Adrenal gland (tissue), 9 donors: ENCODE measurements at regions not wholly inside any gene's neighbourhood (a gene's known extent, or its start where the extent isn't known, plus 50 kb on each side); places are given as distances from the start of the nearest gene placed in this dataset.
"Not testable (repeated sequence)": the region's sequence is repeated elsewhere in the genome, so short reads cannot be mapped to it uniquely, and the experiment has no call there.

Experiments
- DNase-seq, 7 donors: peaks; one replicate each; pipeline ENCODE4 v3.0.0-alpha.2; 2019 to 2020
- H3K27ac ChIP-seq, 5 donors: fragments of 200-600 bp; sonication (generic) in 4 of 5; 1 replicate in 3 of 5; 2 replicates in 2 of 5; pipeline versions ENCODE4 v1.5.1 to v1.8.0; 2016 to 2020; ENCODE audit warnings: mild to moderate bottlenecking in 1 of 5
- H3K27me3 ChIP-seq: fragments of 200-600 bp; 2 replicates; pipeline ENCODE4 v1.8.0; 2021
- H3K36me3 ChIP-seq, 2 donors: fragments of 200-600 bp; replicated peaks in 1 of 2; 1 replicate in 1 of 2; 2 replicates in 1 of 2; pipeline versions ENCODE4 v1.5.1 to v1.8.0; 2018 to 2022
- H3K4me1 ChIP-seq, 2 donors: fragments of 200-600 bp; replicated peaks in 1 of 2; 1 replicate in 1 of 2; 2 replicates in 1 of 2; pipeline versions ENCODE4 v1.5.1 to v1.8.0; 2018 to 2021
- H3K4me3 ChIP-seq, 4 donors: fragments of 200-600 bp; sonication (generic) in 3 of 4; one replicate each; pipeline ENCODE4 v1.5.1; 2016 to 2018
- H3K9me3 ChIP-seq, 3 donors: fragments of 200-600 bp; sonication (generic) in 1 of 3; replicated peaks in 1 of 3; 1 replicate in 2 of 3; 2 replicates in 1 of 3; pipeline versions ENCODE4 v1.5.1 to v1.8.0; 2016 to 2021
- POLR2A ChIP-seq, 2 donors: fragments of 450-650 bp; IDR thresholded peaks; one replicate each; pipeline ENCODE4 v1.6.1; 2017; ENCODE audit warnings: antibody characterized with exemption in 2 of 2, mild to moderate bottlenecking in 2 of 2, moderate library complexity in 1 of 2
- WGBS, 4 donors: extraction: QIAGEN DNeasy Blood & Tissue Kit in 2 of 4; methylation state at CpG; one replicate each; pipeline versions ENCODE4 v1.1.5 to v1.1.7; 2013 to 2017; 5-methylcytosine and 5-hydroxymethylcytosine counted together
- intact Hi-C, 2 donors: fragments of 100-400 bp; cut with DNase I; formaldehyde crosslinking; loops; one replicate each; pipeline versions ENCODE4 v1.14.1 to v1.15.0; 2022 to 2023
- TF ChIP-seq, protein P1 (sequence below), 6 experiments: fragments of 450-650 bp in 4 of 6; fragments of 200-600 bp in 2 of 6; sonication (generic) in 1 of 6; IDR thresholded peaks; 1 replicate in 5 of 6; 2 replicates in 1 of 6; pipeline versions ENCODE4 v1.5.1 to v1.8.0; 2016 to 2021; ENCODE audit warnings: antibody characterized with exemption in 6 of 6, mild to moderate bottlenecking in 2 of 6, moderate library complexity in 1 of 6
- donor health status: healthy with polysubstance abuse.
- donor health status: Bipolar disorder and iron deficiency.
- donor health status: DM: yes; HTN: yes; CAD: no.
- donor health status: DM: no; HTN: no; CAD: no.
- donor health status: DM: no; HTN: no; CAD: no.

GRCh38 chr5:143588933-143589662, 185.6 kb upstream of the NR3C1 start:
- H3K4me3 ChIP-seq: no peak overlapping the region
- intact Hi-C loops: no loop called here
- no peaks in the 10 kb centered on the region for H3K9me3 ChIP-seq
- H3K36me3 ChIP-seq: no peaks in the 10 kb centered on the region
- TF ChIP-seq, protein P1, sequence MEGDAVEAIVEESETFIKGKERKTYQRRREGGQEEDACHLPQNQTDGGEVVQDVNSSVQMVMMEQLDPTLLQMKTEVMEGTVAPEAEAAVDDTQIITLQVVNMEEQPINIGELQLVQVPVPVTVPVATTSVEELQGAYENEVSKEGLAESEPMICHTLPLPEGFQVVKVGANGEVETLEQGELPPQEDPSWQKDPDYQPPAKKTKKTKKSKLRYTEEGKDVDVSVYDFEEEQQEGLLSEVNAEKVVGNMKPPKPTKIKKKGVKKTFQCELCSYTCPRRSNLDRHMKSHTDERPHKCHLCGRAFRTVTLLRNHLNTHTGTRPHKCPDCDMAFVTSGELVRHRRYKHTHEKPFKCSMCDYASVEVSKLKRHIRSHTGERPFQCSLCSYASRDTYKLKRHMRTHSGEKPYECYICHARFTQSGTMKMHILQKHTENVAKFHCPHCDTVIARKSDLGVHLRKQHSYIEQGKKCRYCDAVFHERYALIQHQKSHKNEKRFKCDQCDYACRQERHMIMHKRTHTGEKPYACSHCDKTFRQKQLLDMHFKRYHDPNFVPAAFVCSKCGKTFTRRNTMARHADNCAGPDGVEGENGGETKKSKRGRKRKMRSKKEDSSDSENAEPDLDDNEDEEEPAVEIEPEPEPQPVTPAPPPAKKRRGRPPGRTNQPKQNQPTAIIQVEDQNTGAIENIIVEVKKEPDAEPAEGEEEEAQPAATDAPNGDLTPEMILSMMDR (IDR thresholded peaks at IDR 0.05): no peak
- TF ChIP-seq POLR2A (IDR thresholded peaks at IDR 0.05): no peak
- H3K27me3 ChIP-seq: no peaks in the 10 kb centered on the region
- no peak overlapping the region for H3K27ac ChIP-seq
- H3K4me1 ChIP-seq: no peaks in the 10 kb centered on the region
- DNase-seq: no peak
- WGBS, 4 donors: 73 to 78% (median 77%) methylated on average over 7 of the region's 7 CpGs

DNA sequence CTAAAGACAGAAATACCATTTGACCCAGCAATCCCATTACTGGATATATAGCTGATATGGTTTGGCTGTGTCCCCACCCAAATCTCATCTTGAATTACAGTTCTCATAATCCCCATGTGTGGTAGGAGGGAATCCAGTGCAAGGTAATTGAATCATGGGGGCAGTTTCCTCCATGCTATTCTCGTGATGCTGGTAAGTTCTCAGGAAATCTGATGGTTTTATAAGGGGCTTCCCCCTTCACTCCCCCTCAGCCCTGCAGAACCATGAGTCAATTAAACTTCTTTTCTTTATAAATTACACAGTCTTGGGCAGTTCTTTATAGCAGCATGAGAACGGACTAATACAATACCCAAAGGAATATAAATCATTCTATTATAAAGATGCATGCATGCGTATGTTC, 184.6 kb upstream of the NR3C1 start:
- H3K36me3 ChIP-seq, intact Hi-C loops, H3K4me3 ChIP-seq, H3K4me1 ChIP-seq, H3K27ac ChIP-seq, H3K9me3 ChIP-seq, DNase-seq, H3K27me3 ChIP-seq: not testable (repeated sequence)
- WGBS, 4 donors: 72 to 89% (median 83%) methylated on average over 3 of the region's 3 CpGs

DNA sequence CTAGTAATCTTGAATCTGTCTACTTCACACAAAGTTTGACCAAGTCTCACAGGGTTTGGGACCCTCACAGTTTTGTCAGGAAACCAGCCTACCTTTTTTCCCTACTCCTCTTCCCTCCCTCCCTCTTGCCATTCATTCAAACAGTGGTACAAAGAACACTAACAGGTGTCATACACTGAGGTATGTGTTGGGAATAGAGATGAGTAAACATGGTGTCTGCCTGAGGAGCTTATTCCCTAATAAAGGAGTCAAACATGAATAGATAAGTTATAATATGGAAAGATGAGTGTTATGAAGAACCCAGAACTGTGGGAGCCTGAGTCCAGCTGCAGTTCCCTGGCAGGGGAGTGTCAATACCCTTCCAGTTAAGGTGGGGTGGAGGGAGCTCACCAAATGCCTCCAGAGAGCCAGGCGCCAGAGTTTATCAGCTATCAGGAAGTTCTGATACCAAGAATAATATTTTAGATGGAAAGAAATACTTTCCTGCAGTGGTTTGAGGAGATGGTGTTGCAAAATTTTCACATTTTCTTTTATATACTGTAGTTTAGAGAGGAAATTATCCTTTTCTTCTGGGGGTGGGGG, 183.4 kb upstream of the NR3C1 start:
- Histone ChIP-seq H3K27me3 (no peaks in the 10 kb centered on the region), H3K4me3 (no peak overlapping the region), H3K9me3 (no peaks in the 10 kb centered on the region), H3K36me3 (no peaks in the 10 kb centered on the region), H3K4me1 (no peaks in the 10 kb centered on the region), H3K27ac (no peak overlapping the region)
- TF ChIP-seq, protein P1 (IDR thresholded peaks at IDR 0.05): no peak
- no peak for TF ChIP-seq POLR2A (IDR thresholded peaks at IDR 0.05)
- WGBS, 4 donors: 60 to 67% (median 64%) methylated on average over 1 of the region's 1 CpG
- DNase-seq: no peak
- intact Hi-C loops: no loop called here

- intact Hi-C loops: no loop called here
- TF ChIP-seq, protein P1 (IDR thresholded peaks at IDR 0.05): no peak
- no peak for TF ChIP-seq POLR2A (IDR thresholded peaks at IDR 0.05)
These were observed 182.5 kb upstream of the NR3C1 start for GRCh38 chr5:143585970-143586369.

GRCh38 chr5:143583409-143583808, 179.9 kb upstream of the NR3C1 start:
- no peaks in the 10 kb centered on the region for H3K27me3 ChIP-seq
- TF ChIP-seq, protein P1 (IDR thresholded peaks at IDR 0.05): no peak
- TF ChIP-seq POLR2A (IDR thresholded peaks at IDR 0.05): no peak
- no peaks in the 10 kb centered on the region for H3K36me3 ChIP-seq
- H3K4me3 ChIP-seq: no peak overlapping the region
- no peaks in the 10 kb centered on the region for H3K4me1 ChIP-seq
- no peak for DNase-seq
- intact Hi-C loops: no loop called here
- no peaks in the 10 kb centered on the region for H3K9me3 ChIP-seq
- WGBS, 4 donors: 58 to 75% (median 70%) methylated on average over 1 of the region's 1 CpG
- H3K27ac ChIP-seq: no peak overlapping the region

More at GRCh38 chr5:143585970-143586369, 182.5 kb upstream of the NR3C1 start:
- H3K9me3 ChIP-seq: no peaks in the 10 kb centered on the region
- H3K4me3 ChIP-seq: no peak overlapping the region
- DNase-seq: no peak
- H3K36me3 ChIP-seq: no peaks in the 10 kb centered on the region
- H3K4me1 ChIP-seq: no peaks in the 10 kb centered on the region
- H3K27me3 ChIP-seq: no peaks in the 10 kb centered on the region
- no peak overlapping the region for H3K27ac ChIP-seq
